Hematopoietic multipotent progenitor cell treated with erythropoietin and hydrocortisone succinate and interleukin-3 and kit ligand, for 8 days (in vitro differentiated cells): ENCODE measurements at regions not wholly inside any gene's neighbourhood (a gene's known extent, or its start where the extent isn't known, plus 50 kb on each side); places are given as distances from the start of the nearest gene placed in this dataset.

Experiments used
- DNase-seq: peaks from one replicate; pipeline ENCODE4 v3.0.0-alpha.2; 2015

GRCh38 chr2:8456151-8457091 is 225.4 kb upstream of the ID2 start:
- no peak for DNase-seq

- no peak for DNase-seq
These were observed 224.8 kb upstream of the ID2 start for GRCh38 chr2:8457092-8457481.

- DNase-seq: no peak
These were observed 224.0 kb upstream of the ID2 start for GRCh38 chr2:8457699-8458502.

- no peak for DNase-seq
These were observed 223.1 kb upstream of the ID2 start for GRCh38 chr2:8458503-8459459.

GRCh38 chr2:8459474-8459873 is 222.4 kb upstream of the ID2 start:
- no peak for DNase-seq

- no peak for DNase-seq
These were observed 220.5 kb upstream of the ID2 start for GRCh38 chr2:8461341-8461740.

- no peak for DNase-seq
These were observed 219.6 kb upstream of the ID2 start for GRCh38 chr2:8462280-8462679.

- DNase-seq: no peak
These were observed 218.8 kb upstream of the ID2 start for GRCh38 chr2:8462899-8463648.

GRCh38 chr2:8465560-8465959 is 216.3 kb upstream of the ID2 start:
- no peak for DNase-seq

- DNase-seq: no peak
These were observed 212.0 kb upstream of the ID2 start for GRCh38 chr2:8469709-8470493.

GRCh38 chr2:8472545-8473323 is 209.1 kb upstream of the ID2 start:
- peak; percentile 75 for DNase-seq

GRCh38 chr2:8475349-8476031 is 206.4 kb upstream of the ID2 start:
- no peak for DNase-seq

- DNase-seq: no peak
These were observed 204.0 kb upstream of the ID2 start for GRCh38 chr2:8477552-8478470.

GRCh38 chr2:8478471-8478793 is 203.4 kb upstream of the ID2 start:
- DNase-seq: peak; percentile 30

- peak; percentile 82 for DNase-seq
These were observed 202.6 kb upstream of the ID2 start for GRCh38 chr2:8479298-8479697.

- DNase-seq: no peak
These were observed 200.9 kb upstream of the ID2 start for GRCh38 chr2:8480915-8481314.

GRCh38 chr2:8481463-8482009 is 200.3 kb upstream of the ID2 start:
- peak; percentile 74 for DNase-seq

GRCh38 chr2:8482432-8482831 is 199.4 kb upstream of the ID2 start:
- DNase-seq: no peak
